HepG2 (cell line): ENCODE measurements at regions not wholly inside any gene's neighbourhood (a gene's known extent, or its start where the extent isn't known, plus 50 kb on each side); places are given as distances from the start of the nearest gene placed in this dataset.

Source experiments
- ATAC-seq: fragments of 200-7000 bp; cut with Tn5 transposase; 3 replicates; pipeline ENCODE4 v1.9.1; 2020; ENCODE audit warnings: mild to moderate bottlenecking, moderate library complexity
- BruUV-seq: library from RNA; stranded (reverse); fragments of 400-500 nt; replicated peaks from 2 replicates; lab custom pipeline; 2021; lab: Mats Ljungman, UMichigan
- CTCF ChIA-PET: fragments of 300-600 bp; formaldehyde crosslinking; extraction: SDS; loops from one replicate; lab custom pipeline; 2021; ENCODE audit warnings: low total read pairs, inconsistent platforms, low intra/inter-chr PET ratio; lab: Yijun Ruan, JAX
- POLR2A ChIA-PET: fragments of 350-600 bp; sonication (Branson Sonifier 250); formaldehyde crosslinking; loops from one replicate; lab custom pipeline; 2020; ENCODE audit warnings: antibody characterized with exemption, inconsistent platforms; lab: Yijun Ruan, JAX
- DNase-seq: peaks from one replicate; pipeline ENCODE4 v3.0.0-alpha.2; 2015; ENCODE audit warnings: low spot score
- FAIRE-seq: peaks from 3 replicates; lab custom pipeline; 2011; peaks lifted over from hg19 to GRCh38; lab: Jason Lieb, UNC
- H2AFZ ChIP-seq: one replicate; pipeline ENCODE4 v1.6.1; 2011; ENCODE audit warnings: low read length, inconsistent platforms
- H3K27ac ChIP-seq: fragments of 300-600 bp; 3 replicates; pipeline ENCODE4 v1.8.0; 2011; ENCODE audit warnings: mixed run types, mild to moderate bottlenecking, mixed read lengths, low read length, inconsistent platforms; ENCODE audit not compliant: insufficient read depth; ENCODE audit errors: extremely low read length
- H3K27me3 ChIP-seq, 2 experiments: fragments of 200-600 bp in 1 of 2; 2 replicates in 1 of 2; 3 replicates in 1 of 2; pipeline versions ENCODE4 v1.6.0 to v1.8.0; 2011; ENCODE audit warnings: low read length in 2 of 2, mild to moderate bottlenecking in 2 of 2, moderate library complexity in 2 of 2, inconsistent platforms in 1 of 2; ENCODE audit not compliant: insufficient read depth in 2 of 2, control insufficient read depth in 1 of 2
- H3K36me3 ChIP-seq, 2 experiments: fragments of 200-600 bp in 1 of 2; replicated peaks in 1 of 2; 2 replicates in 1 of 2; 3 replicates in 1 of 2; pipeline versions ENCODE4 v1.5.1 to v1.8.0; 2011; ENCODE audit warnings: low read length in 2 of 2, inconsistent platforms in 1 of 2; ENCODE audit not compliant: insufficient read depth in 2 of 2, control insufficient read depth in 1 of 2
- H3K4me1 ChIP-seq: 2 replicates; pipeline ENCODE4 v1.5.1; 2012; ENCODE audit warnings: low read length, inconsistent platforms; ENCODE audit not compliant: insufficient read depth
- H3K4me2 ChIP-seq: 2 replicates; pipeline ENCODE4 v1.6.0; 2011; ENCODE audit warnings: low read depth, low read length, inconsistent platforms
- H3K4me3 ChIP-seq, 3 experiments: fragments of 200-600 bp in 1 of 3; sonication (generic), shearing (Covaris generic) in 1 of 3; replicated peaks in 1 of 3; 2 replicates each; pipeline ENCODE4 v1.5.1; 2011 to 2016; ENCODE audit warnings: low read length in 3 of 3, inconsistent platforms in 2 of 3, low read depth in 2 of 3, mild to moderate bottlenecking in 2 of 3, control low read depth in 1 of 3, mixed read lengths in 1 of 3; ENCODE audit not compliant: insufficient read depth in 1 of 3
- H3K79me2 ChIP-seq: one replicate; pipeline ENCODE4 v1.6.1; 2011; ENCODE audit warnings: low read length, inconsistent platforms; ENCODE audit not compliant: insufficient read depth
- H3K9ac ChIP-seq: 2 replicates; pipeline ENCODE4 v1.6.0; 2011; ENCODE audit warnings: mild to moderate bottlenecking, low read depth, low read length, inconsistent platforms; ENCODE audit not compliant: insufficient read depth
- H3K9me3 ChIP-seq: 2 replicates; pipeline ENCODE4 v1.5.1; 2012; ENCODE audit warnings: mild to moderate bottlenecking, low read length
- H4K20me1 ChIP-seq: 2 replicates; pipeline ENCODE4 v1.6.0; 2011; ENCODE audit warnings: inconsistent platforms, mild to moderate bottlenecking, low read length, moderate library complexity; ENCODE audit not compliant: insufficient read depth
- BHLHE40 ChIP-seq: IDR thresholded peaks from 2 replicates; pipeline ENCODE4 v1.6.1; 2011; ENCODE audit warnings: low read length, improper control_type of control experiment
- CENPX ChIP-seq: sonication (generic); formaldehyde crosslinking; IDR thresholded peaks from 2 replicates; pipeline ENCODE4 v1.9.0; 2021; ENCODE audit warnings: mild to moderate bottlenecking, missing genetic modification reagents, moderate library complexity
- CHD4 ChIP-seq: fragments of 200-600 bp; sonication (generic); IDR thresholded peaks from 2 replicates; pipeline ENCODE4 v1.7.0; 2017; ENCODE audit warnings: mild to moderate bottlenecking, low read length, borderline replicate concordance
- ELF3 ChIP-seq: IDR thresholded peaks from 2 replicates; pipeline ENCODE4 v1.6.1; 2016; ENCODE audit warnings: missing genetic modification reagents, missing compliant biosample characterization
- FOXM1 ChIP-seq: sonication (generic); formaldehyde crosslinking; IDR thresholded peaks from 2 replicates; pipeline ENCODE4 v1.5.0; 2020; ENCODE audit warnings: missing genetic modification reagents
- MED13 ChIP-seq: sonication (generic); formaldehyde crosslinking; IDR thresholded peaks from 2 replicates; pipeline ENCODE4 v1.5.0; 2020; ENCODE audit warnings: missing genetic modification reagents
- NFATC3 ChIP-seq: sonication (generic); formaldehyde crosslinking; IDR thresholded peaks from 2 replicates; pipeline ENCODE4 v1.5.1; 2020; ENCODE audit warnings: mild to moderate bottlenecking, missing genetic modification reagents
- PAWR ChIP-seq: sonication (generic); formaldehyde crosslinking; IDR thresholded peaks from 2 replicates; pipeline ENCODE4 v1.4.0; 2020; ENCODE audit warnings: missing genetic modification reagents, mild to moderate bottlenecking, borderline replicate concordance
- SNRNP70 ChIP-seq: fragments of 200-400 bp; formaldehyde crosslinking; IDR thresholded peaks from 2 replicates; pipeline ENCODE4 v1.6.1; 2017; ENCODE audit warnings: mild to moderate bottlenecking, low read depth, low read length, moderate library complexity
- YEATS4 ChIP-seq: sonication (generic); formaldehyde crosslinking; IDR thresholded peaks from 2 replicates; pipeline ENCODE4 v1.4.0; 2020; ENCODE audit warnings: missing genetic modification reagents, borderline replicate concordance
- ZNF34 ChIP-seq: sonication (generic); formaldehyde crosslinking; IDR thresholded peaks from 2 replicates; pipeline ENCODE4 v1.4.0; 2020; ENCODE audit warnings: mild to moderate bottlenecking, missing genetic modification reagents, borderline replicate concordance
- WGBS: methylation state at CpG from one replicate; pipeline ENCODE4 v1.1.6; 2017; ENCODE audit warnings: low lambda C conversion rate; 5-methylcytosine and 5-hydroxymethylcytosine counted together
- in situ Hi-C: cut with HindIII; loops from 2 replicates; pipeline ENCODE4 v1.10.0; 2017; ENCODE audit warnings: low pct_unique_long_range_greater_than_20kb; ENCODE audit not compliant: extremely low pct_ligation_motif_present
- intact Hi-C: fragments of 100-400 bp; cut with micrococcal nuclease; formaldehyde crosslinking; loops from one replicate; pipeline ENCODE4 v1.10.0; 2022; ENCODE audit not compliant: unreplicated experiment

DNA sequence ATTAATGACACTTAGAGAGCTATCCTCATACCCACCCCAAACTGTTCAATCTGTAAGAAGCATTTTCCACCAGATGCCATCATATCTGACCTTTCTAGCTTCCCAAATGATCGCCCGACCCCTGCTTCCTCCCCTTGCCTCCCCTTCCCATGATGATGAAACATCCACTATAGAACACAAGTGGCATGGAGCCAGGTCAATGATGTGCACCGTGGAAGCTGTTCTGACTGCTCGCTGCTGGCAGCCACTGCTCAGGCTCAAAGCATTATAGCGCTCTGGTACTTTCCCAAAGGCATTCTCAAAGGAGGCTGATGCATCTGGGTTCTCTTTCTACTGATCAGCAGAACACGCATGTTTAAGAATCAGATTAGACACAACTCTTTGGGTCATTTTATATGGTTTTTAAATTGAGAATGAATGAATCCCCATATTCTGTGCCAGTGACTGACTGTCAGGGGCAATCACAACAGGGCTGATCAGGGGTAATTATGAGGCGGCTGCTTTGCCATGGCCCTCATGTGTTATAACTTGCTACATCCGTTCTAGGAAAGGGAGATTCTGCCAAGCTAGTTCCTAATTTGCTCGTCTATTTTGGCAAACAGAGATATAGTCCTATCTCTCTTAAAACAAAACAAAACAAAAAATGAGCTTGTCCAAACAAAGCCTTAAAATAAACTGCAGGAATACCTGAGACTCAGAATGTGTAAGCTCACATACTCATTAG is 343.7 kb downstream of the ENC1 start:
- ATAC-seq = no peak
- Histone ChIP-seq H3K4me3 (no peak overlapping the region), H2AFZ (no peak overlapping the region)
- CTCF ChIA-PET = no interaction called here
- TF ChIP-seq ELF3 (CRISPR knock-in tag) (no peak), SNRNP70 (no peak), BHLHE40 (no peak), MED13 (CRISPR knock-in tag) (no peak), NFATC3 (no peak), ZNF34 (no peak), FOXM1 (no peak)
- TF ChIP-seq, all 625 proteins: peak for 0
- H4K20me1 ChIP-seq = no peaks in the 10 kb centered on the region
- in situ Hi-C loops = no loop called here
- no TSS peak for BruUV-seq
- intact Hi-C loops = no loop called here
- no peaks in the 10 kb centered on the region for H3K4me1 ChIP-seq
- H3K4me2 ChIP-seq = no peak overlapping the region
- POLR2A ChIA-PET = no interaction called here
- WGBS = 33% methylated on average over 9 of the region's 9 CpGs
- FAIRE-seq (no peak), DNase-seq (no peak)
- no peaks in the 10 kb centered on the region; a peak in 1 of 5 replicates for H3K27me3 ChIP-seq
- H3K27ac ChIP-seq = no peak overlapping the region
- no peaks in the 10 kb centered on the region for H3K79me2 ChIP-seq
- no peaks in the 10 kb centered on the region for H3K9me3 ChIP-seq
- H3K9ac ChIP-seq = no peak overlapping the region
- no peaks in the 10 kb centered on the region for H3K36me3 ChIP-seq

DNA sequence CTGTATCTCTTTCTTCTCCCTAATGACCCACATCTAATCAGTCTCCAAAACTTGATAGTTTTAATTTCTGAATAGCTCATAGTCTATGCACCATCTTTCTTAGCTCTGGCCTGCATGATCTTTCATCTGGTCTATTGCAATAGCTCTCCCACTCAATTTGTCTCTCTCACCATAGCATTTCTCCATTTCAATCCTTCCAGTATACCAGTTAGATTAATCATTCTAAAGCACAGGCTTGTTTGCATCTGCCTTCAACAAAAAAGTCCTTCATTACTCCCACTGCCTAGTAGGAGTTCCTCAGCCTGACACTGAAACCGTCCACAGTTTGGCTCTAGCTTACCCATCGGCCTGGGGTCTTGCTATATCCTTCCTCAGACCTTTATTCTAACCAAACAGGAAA is 344.9 kb downstream of the ENC1 start:
- Histone ChIP-seq H4K20me1 (no peaks in the 10 kb centered on the region), H2AFZ (no peak overlapping the region), H3K79me2 (no peaks in the 10 kb centered on the region), H3K27ac (no peak overlapping the region), H3K36me3 (no peaks in the 10 kb centered on the region), H3K4me1 (no peaks in the 10 kb centered on the region), H3K4me3 (no peak overlapping the region), H3K9me3 (no peaks in the 10 kb centered on the region), H3K27me3 (no peaks in the 10 kb centered on the region; a peak in 3 of 5 replicates), H3K9ac (no peak overlapping the region), H3K4me2 (no peak overlapping the region)
- in situ Hi-C loops = no loop called here
- ChIA-PET CTCF (no interaction called here), POLR2A (no interaction called here)
- no TSS peak for BruUV-seq
- ATAC-seq = no peak
- no peak for FAIRE-seq
- DNase-seq = no peak
- intact Hi-C loops = no loop called here
- 25% methylated on average over 2 of the region's 2 CpGs for WGBS
- no peak for TF ChIP-seq YEATS4
- no peak for TF ChIP-seq PAWR (CRISPR knock-in tag)
- no peak for TF ChIP-seq CHD4
- no peak for TF ChIP-seq CENPX (CRISPR knock-in tag)
